ENCODE measurements at regions not wholly inside any gene's neighbourhood (a gene's known extent, or its start where the extent isn't known, plus 50 kb on each side); places are given as distances from the start of the nearest gene placed in this dataset.
A peak's percentile ranks its signal among the peaks of the same experiment; 100 is the strongest.
"Not testable (repeated sequence)": the region's sequence is repeated elsewhere in the genome, so short reads cannot be mapped to it uniquely, and the experiment has no call there.

DNA sequence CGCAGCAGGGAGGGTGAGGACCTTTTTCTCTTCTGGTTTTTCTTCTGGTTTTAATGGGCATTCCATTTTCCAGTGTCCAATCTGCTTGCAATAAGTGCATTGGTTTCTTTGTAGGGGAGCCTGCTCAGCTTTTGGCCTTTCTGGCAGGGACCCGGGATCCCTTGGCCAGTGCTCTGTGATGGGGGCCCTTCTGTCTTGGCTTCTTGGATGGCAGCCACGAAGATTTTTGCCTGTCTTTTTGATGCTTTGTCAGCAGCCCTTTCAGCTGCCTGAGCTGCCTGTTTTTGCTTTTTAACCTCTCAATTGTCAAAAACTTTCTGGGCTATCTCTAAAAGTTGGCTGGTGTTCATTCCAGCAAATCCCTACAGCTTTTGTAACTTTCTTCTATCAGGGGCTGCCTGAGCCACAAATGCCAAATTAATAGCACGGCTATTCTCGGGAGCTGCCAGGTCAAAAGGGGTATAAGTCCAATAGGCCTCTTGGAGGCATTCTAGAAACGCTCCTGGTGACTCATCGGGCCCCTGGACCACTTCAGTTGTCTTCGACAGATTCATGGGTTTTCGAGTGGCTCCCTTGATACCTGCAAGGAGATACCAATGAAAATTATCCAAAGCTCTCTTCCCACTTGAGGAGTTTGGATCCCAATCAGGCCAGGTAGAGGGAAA is 179.9 kb upstream of the MBL2 start:
- DNase-seq (ENCODE audit: low spot score): no peak

DNA sequence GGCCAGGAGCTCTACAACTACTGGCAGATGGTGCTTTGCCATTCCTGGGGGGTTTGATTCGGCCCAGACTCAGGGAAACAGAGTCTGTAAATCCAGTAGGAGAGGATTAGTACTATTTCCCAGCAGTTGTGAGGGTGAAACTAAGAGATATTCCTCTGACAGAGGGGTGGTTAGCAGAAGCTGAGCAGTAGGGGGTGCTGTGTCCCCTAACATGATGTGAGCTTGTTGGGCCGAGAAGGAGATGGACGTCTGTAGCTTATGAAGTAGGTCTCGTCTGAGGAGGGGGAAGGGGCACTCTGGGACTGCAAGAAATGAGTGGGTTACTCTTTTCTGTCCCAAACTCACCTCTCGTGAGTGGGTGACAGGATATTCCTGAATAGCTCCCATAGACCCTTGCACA is 179.2 kb upstream of the MBL2 start:
- DNase-seq (ENCODE audit: low spot score): no peak

DNA sequence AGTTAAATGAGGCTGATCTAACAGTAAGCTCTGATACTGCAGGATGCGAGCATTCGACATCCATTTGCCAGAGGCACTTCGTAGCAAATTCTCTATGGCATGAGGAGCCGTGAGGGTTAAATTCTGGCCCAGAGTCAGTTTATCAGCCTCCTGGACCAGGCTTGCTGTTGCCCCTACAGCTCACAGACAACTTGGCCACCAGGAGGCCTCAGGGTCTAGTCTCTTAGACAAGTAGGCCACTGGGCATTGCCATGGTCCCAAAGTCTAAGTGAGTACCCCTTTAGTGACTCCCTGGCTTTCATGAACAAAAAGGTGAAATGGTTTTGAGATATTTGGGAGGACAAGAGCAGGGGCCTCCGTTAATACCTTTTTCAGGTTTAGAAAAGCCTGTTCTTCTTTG is 178.0 kb upstream of the MBL2 start:
- DNase-seq (ENCODE audit: low spot score): no peak

DNA sequence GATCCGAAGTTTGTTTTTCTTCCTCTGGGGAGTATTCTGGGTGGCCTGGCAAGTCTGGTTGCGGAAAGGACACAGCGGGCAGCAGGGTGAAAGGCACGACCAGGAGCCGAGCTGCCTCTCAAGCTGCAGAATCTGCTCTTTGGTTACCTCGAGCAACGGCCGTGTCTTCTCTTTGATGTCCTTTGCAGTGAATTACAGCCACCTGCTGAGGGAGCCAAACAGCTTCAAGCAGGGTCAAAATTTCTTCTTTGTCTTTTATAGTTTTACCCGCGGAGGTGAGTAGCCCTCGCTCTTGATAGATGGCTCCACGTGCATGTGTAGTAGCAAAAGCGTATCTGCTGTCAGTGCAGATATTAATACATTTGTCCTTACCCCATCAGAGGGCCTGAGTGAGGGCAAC is 177.3 kb upstream of the MBL2 start:
- DNase-seq (ENCODE audit: low spot score): no peak

DNA sequence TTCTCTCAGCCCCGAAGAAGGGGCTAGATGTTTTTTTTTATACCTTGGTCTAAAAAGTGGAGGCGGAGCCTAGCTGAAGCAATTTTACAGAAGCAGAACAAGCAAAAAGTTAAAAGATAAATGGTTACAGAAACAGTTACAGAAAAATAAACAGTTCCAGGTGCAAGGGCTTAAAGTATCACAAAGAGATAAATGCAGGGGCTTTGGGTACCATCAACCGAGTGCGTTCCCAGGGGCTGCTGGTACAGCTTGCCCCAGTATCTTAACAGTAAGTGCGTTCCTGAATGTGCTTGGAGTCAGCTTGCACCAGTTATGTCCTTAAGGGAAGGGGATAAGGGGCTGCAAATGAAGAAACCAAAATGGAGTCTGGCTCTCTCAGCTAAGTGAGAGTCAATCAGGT is 173.9 kb upstream of the MBL2 start:
- no peak for DNase-seq (ENCODE audit: low spot score)

DNA sequence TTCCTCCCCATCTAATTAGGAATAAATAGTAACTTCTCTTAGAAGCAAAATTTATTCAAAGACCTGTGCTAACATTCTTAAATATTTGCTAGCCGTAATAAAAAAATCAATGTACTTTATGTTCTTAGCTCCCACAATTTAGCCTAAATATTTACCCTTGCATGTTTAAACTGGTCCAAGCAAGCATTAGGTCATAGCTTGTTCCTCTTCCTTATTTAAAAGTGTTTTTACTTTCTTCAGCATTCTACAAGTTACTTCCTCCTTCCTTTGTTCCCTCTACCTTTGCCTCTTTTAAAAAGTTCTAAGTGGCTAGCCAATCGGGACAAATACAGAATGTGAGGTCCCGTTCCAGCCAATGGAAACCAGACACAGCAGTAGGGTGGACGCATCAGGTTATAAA is 172.9 kb upstream of the MBL2 start:
- not testable (repeated sequence) for DNase-seq (ENCODE audit: low spot score)

DNA sequence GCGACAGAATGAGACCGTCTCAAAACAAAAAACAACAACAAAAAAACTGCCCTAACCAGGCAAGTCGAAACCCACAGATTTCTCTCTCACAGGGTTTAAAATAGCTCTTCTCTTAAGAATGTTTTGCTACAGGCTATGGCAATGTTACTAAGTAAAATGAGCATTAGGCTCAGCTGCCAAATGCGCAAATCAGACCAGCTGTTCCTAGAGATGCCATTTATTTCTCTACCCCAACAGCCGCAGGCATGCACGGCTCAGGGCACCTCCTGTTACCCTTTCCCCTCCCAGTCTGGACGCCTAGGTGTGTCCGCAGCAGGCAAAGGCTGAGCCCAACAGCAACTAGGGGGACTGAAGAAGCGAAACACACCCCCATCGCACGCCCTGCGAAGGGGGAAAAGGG is 168.3 kb upstream of the MBL2 start:
- no peak for DNase-seq (ENCODE audit: low spot score)

DNA sequence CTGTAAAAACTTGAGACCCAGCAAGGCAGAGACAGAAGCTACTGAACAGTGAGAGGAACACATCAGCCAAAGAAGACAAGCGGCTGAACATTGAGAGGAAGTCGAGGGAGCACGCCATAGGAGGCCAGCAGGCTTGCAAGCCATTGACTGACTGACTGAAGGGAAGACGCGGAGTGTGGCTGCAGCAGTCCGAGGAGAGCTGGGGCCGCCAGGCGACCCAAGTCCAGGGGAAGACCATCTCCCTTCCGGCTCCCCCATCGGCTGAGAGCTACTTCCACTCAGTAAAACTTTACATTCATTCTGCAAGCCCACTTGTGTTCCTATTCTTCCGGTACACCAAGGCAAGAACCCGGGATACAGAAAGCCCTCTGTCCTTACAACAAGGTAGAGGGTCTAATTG is 167.3 kb upstream of the MBL2 start:
- no peak for DNase-seq (ENCODE audit: low spot score)

DNA sequence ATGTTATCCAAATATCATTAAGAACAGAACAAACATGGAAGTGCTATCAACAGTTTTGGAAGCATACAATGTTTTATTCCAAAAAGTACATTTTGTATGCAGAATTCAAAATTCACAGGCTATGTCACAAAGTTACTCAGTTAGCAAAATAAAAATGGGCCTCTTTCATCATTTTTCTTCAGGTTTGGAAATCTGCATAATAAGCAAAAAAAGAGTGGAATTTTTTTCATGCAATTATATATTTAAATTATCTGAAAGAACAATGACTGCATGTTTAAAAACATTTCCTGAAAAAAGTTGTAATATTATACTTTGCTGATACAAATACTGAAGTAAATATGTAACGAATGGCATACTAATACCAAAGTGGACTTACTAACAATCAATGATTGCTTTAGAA is 161.2 kb upstream of the MBL2 start:
- DNase-seq (ENCODE audit: low spot score): no peak

DNA sequence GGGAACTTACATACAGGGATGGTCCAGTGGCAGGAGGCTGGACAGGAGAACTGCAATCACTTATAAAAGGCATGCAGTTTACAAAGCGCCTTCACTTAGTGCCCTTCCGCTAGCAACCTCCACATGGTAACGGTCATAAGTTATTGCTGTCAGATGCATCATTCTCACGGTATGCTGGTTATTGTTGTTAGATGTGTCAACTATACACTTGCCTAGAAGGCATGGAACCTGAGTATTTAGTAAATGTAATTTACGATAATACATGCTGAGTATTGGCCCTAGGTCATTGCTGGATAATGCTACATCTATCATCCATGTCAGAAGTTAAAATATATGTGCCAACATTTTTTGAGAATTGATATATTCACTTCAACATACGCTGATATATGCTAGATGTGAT is 155.1 kb upstream of the MBL2 start:
- DNase-seq (ENCODE audit: low spot score): no peak

DNA sequence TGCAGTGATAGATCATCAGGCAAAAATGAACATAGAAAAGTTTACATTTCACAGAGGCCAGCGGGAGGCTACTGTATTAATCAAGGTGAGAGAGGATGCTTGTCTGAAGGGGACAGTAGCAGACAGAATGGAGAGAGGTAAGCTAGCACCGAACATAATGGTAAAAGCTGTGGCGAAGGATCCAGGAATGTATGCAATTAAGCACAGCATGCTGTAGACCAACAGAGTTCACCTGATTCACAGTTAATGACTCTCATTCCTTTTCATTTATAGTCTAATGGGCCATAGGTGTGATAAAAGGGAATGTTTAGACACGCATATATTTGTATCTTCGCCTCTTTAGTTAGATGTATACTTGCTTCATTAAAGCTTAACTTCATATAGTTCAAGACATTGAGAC is 150.9 kb upstream of the MBL2 start:
- DNase-seq (ENCODE audit: low spot score): no peak

DNA sequence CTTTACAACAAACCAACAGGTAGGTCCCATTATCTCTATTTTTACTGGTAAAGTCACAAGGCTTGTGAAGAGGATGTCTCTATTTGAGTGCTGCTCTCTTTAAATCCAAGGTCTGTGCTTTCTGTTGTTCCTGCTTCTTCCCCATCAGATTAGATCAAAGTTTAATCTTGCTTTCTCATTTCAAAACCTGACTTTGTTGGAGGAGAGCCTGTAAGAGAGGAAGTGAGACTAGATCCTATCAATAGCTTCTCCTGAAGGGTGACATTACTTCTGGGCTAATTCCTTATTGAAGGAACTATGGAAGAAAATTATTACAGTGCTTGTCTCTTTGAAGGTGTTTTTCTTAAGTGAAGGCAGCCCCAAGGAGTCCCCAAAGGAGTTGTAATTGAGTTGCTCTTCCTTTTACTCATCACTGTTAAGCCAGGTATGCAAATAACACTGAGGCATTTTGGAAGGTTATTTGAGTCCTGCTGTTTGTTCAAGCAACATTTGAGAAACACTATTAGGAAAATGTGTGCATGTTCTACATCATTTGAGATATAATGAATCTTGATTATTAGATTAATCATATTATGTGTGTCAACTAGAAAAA is 146.2 kb upstream of the MBL2 start:
- no peak for DNase-seq (ENCODE audit: low spot score)

DNA sequence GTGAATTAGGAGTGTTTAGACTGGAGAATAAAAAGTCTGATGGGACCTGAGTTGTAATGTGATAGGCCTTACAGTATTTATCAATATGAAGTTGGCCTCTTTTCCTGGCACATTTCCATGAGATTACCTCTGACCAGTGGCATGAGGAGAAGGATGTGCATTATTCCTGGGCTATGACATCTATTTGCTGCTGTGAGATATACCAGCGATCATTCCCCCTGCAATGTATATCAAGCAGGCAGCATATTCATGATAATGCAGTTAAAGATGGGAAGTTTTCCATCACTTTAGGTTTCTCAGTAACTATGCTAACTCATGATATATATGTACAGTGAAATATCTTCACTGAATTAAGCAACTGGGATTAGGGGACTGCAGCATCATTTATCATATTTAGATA is 142.8 kb upstream of the MBL2 start:
- DNase-seq (ENCODE audit: low spot score): no peak

DNA sequence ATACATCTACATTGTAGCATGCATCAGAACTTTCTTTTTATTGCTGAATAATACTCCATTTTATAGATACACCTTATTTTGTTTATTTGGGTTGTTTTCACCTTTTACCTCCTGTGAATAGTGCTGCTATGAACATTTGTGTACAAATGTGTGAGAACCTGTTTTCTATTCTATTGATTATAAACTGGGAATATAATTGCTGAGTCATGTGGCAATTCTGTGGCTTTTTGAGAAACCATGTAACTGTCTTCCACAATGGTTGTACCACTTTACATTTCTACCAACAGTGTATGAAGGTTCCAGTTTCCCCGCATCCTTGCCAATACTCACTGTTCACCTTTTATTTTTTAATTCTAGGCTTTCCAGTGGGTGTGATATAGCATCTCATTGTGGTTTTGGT is 138.6 kb upstream of the MBL2 start:
- no peak for DNase-seq (ENCODE audit: low spot score)

DNA sequence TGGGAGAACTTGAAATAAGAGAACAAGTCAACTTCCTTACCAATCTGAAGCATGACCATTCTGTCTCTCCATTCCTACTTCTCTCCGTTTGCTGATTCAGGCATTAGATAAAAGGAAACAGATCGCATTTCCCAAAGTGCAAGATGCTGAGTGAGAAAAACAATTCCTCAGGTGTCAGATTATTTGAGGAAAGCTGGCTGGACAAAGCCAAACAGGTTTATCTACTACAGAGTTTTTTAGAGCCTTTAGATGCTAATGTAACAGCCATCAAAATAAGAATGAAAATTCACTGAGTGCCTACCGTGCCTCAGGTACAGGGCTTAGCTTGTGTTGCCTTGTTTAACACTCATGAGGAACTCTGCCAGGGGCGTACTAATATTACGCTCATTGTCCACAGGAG is 135.9 kb upstream of the MBL2 start:
- DNase-seq (ENCODE audit: low spot score): no peak

DNA sequence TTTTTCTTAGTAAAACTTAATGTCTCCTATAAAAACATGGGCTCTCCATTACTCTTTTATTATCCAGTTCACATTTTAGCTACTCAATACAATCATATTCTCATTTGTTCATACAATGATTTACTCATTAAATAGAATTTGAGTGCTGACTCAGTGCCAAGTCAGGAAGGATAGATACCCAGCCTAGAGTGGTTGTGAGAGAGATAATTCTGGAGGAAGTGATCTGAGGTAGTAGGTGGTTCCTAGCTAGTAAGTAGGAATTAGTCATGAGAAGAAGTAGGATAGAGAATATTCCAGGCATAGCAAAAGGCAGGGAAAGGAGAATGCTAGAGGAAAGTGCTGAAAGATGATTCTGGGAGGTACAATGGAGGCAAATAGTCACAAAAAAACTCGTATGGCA is 133.5 kb upstream of the MBL2 start:
- DNase-seq (ENCODE audit: low spot score): no peak

DNA sequence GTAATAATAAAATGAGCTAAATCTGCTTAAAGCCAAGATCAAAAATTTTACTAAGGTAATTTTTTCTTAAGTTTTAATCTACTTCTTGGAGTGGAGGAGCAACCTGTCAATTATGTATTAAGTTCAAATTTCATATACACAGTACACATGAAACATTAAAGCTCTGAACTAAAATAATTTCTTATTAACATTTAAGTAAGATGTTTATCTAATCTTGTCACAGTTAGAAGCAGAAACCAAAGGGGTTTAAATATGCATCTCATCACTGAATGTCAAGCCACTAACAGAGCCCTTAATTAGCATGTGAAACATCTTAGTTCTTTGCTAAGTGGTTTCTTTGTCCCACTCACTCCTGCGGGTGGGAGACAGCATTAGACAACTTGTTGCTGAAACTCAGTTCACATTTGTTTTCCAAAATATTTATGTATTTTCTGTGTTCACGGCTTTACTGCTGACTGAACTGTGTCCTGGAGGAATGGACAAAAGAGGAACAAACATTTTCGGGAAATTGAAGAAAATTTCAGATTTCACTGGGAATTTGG is 130.9 kb upstream of the MBL2 start:
- no peak for DNase-seq (ENCODE audit: low spot score)

DNA sequence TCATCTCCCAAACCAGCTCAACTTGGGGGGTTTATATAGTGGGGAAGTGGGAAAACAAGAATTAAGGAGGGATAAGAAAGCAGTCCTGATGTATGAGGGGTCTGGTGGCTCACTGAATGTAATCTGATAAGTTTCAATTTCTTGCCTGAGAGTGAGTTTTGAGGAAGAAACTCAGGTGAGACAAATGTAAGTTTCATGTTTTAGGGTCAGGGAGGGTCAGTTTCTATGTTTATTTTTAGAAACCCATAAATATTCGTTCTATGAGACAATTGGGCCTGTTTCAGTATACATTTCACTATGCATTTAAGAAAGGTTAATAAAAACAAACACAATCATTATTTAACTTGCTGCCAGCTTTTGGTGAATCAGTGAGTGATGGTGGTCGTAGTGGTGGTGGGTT is 128.0 kb upstream of the MBL2 start:
- DNase-seq (ENCODE audit: low spot score): no peak

DNA sequence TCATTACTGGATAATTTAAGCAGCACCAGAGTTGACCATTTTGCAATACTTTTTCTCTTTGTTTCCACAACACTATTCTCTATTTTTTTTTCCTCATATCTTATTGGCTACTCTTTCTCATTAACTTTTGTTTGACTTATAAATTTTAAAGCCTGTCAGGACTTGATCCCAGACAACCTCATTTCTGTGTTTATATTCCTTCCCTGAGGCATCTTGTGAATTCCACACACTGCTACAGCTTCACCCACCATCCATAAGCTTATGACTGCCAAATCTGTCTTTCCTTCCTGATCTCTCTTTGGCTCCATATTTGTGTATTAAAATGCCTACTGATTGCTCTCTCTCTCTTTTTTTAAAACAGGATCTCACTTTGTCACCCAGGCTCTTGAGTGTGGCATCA is 124.6 kb upstream of the MBL2 start:
- DNase-seq (ENCODE audit: low spot score): no peak

DNA sequence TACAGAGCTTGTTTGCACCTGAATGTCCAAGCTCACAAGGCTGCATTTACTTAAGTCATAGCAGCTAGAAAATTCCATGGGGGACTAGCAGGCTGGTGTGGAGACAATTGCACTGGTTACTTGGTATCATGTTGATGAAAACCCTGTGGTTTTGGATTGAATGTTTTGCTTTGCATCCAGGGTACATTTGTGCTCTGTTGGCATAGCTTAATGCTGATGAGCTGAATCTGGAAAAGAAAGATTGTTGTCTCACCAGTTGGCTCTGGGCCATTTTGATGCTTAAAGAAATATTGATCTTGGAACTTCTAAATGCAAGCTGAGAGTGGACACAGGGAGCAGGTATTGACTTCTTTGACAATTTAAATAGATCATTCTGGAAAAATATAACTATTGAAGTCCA is 122.5 kb upstream of the MBL2 start:
- no peak for DNase-seq (ENCODE audit: low spot score)

DNA sequence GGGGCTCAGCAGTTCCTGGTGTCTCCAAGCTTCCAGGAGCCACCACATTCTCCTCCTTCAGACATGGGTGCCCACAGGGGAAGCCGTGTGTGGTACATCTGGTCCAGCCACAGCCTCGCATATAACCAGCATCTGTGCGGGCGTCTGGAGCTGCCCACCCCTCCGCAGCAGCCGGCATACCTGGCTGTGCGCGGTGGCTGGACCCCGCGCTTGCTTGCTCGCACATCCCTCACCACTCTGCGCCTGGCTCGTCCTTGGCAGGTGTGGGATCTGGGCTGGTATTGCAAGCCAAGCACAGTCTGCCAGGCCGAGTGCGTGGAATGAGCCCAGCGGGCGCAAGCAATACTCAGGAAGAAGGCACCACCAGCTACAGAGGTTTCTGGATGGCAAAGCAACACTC is 117.7 kb upstream of the MBL2 start:
- no peak for DNase-seq (ENCODE audit: low spot score)

DNA sequence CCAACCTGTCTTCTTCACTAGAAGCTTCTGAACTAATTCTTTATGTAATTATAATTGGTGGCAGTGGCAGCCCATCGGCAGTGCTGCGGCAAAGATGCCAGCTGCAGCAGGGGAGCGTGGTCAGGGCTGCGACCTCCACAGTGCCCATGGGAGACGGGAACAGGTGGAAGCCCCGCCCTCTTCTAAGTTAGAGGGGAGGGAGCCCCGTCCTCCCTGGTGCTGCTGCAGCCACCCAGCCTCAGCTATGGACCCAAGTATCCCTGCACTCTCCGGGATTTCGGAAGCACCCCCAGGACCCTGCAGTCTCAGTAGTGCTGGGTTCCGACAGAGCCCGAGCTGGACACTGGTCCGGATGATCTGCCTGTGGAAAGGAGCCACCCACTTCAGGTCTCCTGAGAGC is 117.0 kb upstream of the MBL2 start:
- DNase-seq (ENCODE audit: low spot score): no peak

DNA sequence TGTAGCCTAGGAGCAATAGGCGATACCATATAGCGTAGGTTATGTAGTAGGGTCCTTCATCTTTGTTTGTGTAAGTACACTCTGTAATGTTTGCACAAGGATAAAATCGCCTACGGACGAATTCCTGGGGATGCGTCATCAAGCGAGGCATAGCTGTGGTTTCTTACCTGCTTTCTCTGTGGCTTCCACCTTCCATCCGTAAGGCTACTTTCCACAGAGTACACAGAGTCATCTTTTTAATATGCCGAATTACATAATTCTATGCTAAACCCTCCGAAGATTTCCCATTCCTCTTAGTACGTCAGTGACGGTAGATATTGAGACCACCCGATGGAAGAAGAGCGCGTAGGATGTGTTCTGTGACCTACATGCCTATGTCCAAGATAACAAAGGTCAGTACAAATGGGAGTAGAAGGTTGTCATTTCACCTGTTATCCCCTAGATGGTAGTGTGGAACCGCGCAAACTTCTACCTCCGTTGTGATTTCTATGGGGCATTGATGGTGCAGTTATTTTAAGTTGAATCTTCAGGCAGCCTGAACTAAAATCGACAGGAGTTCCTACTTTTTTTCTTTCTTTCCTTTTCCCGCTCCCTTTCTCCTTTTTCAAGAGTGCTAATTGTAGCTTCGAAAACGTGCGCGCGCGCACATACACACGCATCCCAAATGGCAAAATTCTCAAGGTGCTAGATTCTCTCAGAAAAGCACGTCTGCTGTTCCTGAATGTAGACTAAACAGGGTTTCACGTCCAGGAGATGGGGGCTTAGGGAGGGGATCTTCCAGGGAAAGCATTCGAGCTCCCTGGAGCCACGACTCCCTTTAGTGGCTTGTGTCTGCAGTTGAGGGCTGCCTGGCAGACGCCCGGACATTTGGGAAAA is 111.7 kb upstream of the MBL2 start:
- DNase-seq (ENCODE audit: low spot score): peak; percentile 88

Data from LoVo (cell line).